AG04449 (cell line): ENCODE measurements at regions not wholly inside any gene's neighbourhood (a gene's known extent, or its start where the extent isn't known, plus 50 kb on each side); places are given as distances from the start of the nearest gene placed in this dataset.

ENCODE experiments used
- CTCF ChIA-PET: fragments of 350-600 bp; formaldehyde crosslinking; extraction: SDS; loops from one replicate; lab custom pipeline; 2021; ENCODE audit warnings: antibody characterized with exemption; lab: Yijun Ruan, JAX
- POLR2A ChIA-PET: fragments of 400-600, 350-600 bp; formaldehyde crosslinking; extraction: SDS; loops from one replicate; lab custom pipeline; 2020; ENCODE audit warnings: antibody characterized with exemption, inconsistent platforms; lab: Yijun Ruan, JAX
- DNase-seq: peaks from one replicate; pipeline ENCODE4 v3.0.0-alpha.2; 2010; ENCODE audit warnings: low read depth, low spot score
- H3K4me3 ChIP-seq: 2 replicates; pipeline ENCODE4 v1.5.1; 2011; ENCODE audit warnings: low read depth, mild to moderate bottlenecking, control low read depth, low read length
- CTCF ChIP-seq: IDR thresholded peaks from one replicate; pipeline ENCODE4 v1.5.1; 2011; ENCODE audit warnings: mild to moderate bottlenecking, moderate library complexity, low read length, control low read depth, inconsistent platforms; ENCODE audit not compliant: insufficient read depth; ENCODE audit errors: missing control alignments

GRCh38 chr6:106918115-106918514 lies 56.4 kb downstream of the CD24 start:
- POLR2A ChIA-PET, result no interaction called here
- no peak for DNase-seq

GRCh38 chr6:106916891-106917290 lies 57.6 kb downstream of the CD24 start:
- POLR2A ChIA-PET, result no interaction called here
- CTCF ChIA-PET, result no interaction called here
- no peak for TF ChIP-seq CTCF
- no peak overlapping the region for H3K4me3 ChIP-seq
- no peak for DNase-seq

More at GRCh38 chr6:106918115-106918514, 56.4 kb downstream of the CD24 start:
- TF ChIP-seq CTCF, result no peak
- CTCF ChIA-PET, result no interaction called here
- H3K4me3 ChIP-seq, result no peak overlapping the region

GRCh38 chr6:106913676-106914280 lies 60.8 kb downstream of the CD24 start:
- no peak for TF ChIP-seq CTCF
- POLR2A ChIA-PET, result no interaction called here

GRCh38 chr6:106913111-106913510 lies 61.4 kb downstream of the CD24 start:
- H3K4me3 ChIP-seq, result no peak overlapping the region
- CTCF ChIA-PET, result no interaction called here
- TF ChIP-seq CTCF, result no peak
- DNase-seq, result no peak
- POLR2A ChIA-PET, result no interaction called here

More at GRCh38 chr6:106913676-106914280, 60.8 kb downstream of the CD24 start:
- CTCF ChIA-PET, result interaction anchor here (1.1 kb wide), 1 partner anchor 66 kb away, joined by 3 read pairs; no protein-coding TSS in a partner anchor
- no peak for DNase-seq
- no peak overlapping the region for H3K4me3 ChIP-seq

GRCh38 chr6:106912091-106912490 lies 62.4 kb downstream of the CD24 start:
- CTCF ChIA-PET, result no interaction called here
- H3K4me3 ChIP-seq, result no peak overlapping the region
- DNase-seq, result no peak
- POLR2A ChIA-PET, result no interaction called here
- no peak for TF ChIP-seq CTCF

- TF ChIP-seq CTCF, result no peak
- no peak overlapping the region for H3K4me3 ChIP-seq
- no peak for DNase-seq
- POLR2A ChIA-PET, result no interaction called here
- CTCF ChIA-PET, result no interaction called here
Measured at GRCh38 chr6:106910999-106911949, 63.3 kb downstream of the CD24 start.
